Neural progenitor cell (in vitro differentiated cells): ENCODE measurements at regions not wholly inside any gene's neighbourhood (a gene's known extent, or its start where the extent isn't known, plus 50 kb on each side); places are given as distances from the start of the nearest gene placed in this dataset.
A peak's percentile ranks its signal among the peaks of the same experiment; 100 is the strongest.

Experiments
- DNase-seq: peaks from one replicate; pipeline ENCODE4 v3.0.0-alpha.2; 2016; ENCODE audit warnings: low spot score
- H2AFZ ChIP-seq: fragments of 200-600 bp; sonication (generic); replicated peaks from 2 replicates; pipeline ENCODE4 v1.6.1; 2016; ENCODE audit warnings: antibody characterized with exemption
- H3F3A ChIP-seq: fragments of 200-600 bp; sonication (generic); 2 replicates; pipeline ENCODE4 v1.6.1; 2016; ENCODE audit warnings: antibody characterized with exemption, low read depth
- H3K27ac ChIP-seq: fragments of 200-600 bp; sonication (generic); 2 replicates; pipeline ENCODE4 v1.5.1; 2016; ENCODE audit warnings: mild to moderate bottlenecking
- H3K27me3 ChIP-seq: fragments of 200-600 bp; sonication (generic); 2 replicates; pipeline ENCODE4 v1.6.1; 2016; ENCODE audit warnings: mild to moderate bottlenecking, moderate library complexity
- H3K36me3 ChIP-seq: fragments of 200-600 bp; sonication (generic); 2 replicates; pipeline ENCODE4 v1.5.1; 2016
- H3K4me1 ChIP-seq: fragments of 200-600 bp; sonication (generic); 2 replicates; pipeline ENCODE4 v1.6.1; 2016; ENCODE audit warnings: mixed run types
- H3K4me2 ChIP-seq: fragments of 200-600 bp; sonication (generic); 2 replicates; pipeline ENCODE4 v1.6.1; 2016
- H3K4me3 ChIP-seq: fragments of 200-600 bp; sonication (generic); 2 replicates; pipeline ENCODE4 v1.5.1; 2016
- H3K79me2 ChIP-seq: fragments of 200-600 bp; sonication (generic); 2 replicates; pipeline ENCODE4 v1.6.1; 2016; ENCODE audit warnings: low read depth
- H3K9ac ChIP-seq: fragments of 200-600 bp; sonication (generic); 2 replicates; pipeline ENCODE4 v1.6.1; 2016
- H3K9me3 ChIP-seq: fragments of 200-600 bp; sonication (generic); 2 replicates; pipeline ENCODE4 v1.5.1; 2016; ENCODE audit warnings: low read depth
- H4K20me1 ChIP-seq: fragments of 200-600 bp; sonication (generic); 2 replicates; pipeline ENCODE4 v1.6.1; 2016; ENCODE audit warnings: low read depth
- H3K27ac Mint-ChIP-seq: 3 replicates; pipeline ENCODE4 v1.8.0; 2021; ENCODE audit warnings: mixed read lengths
- H3K27me3 Mint-ChIP-seq: 2 replicates; pipeline ENCODE4 v1.8.0; 2022; ENCODE audit warnings: low read depth, mild to moderate bottlenecking, inconsistent platforms, moderate library complexity, mixed read lengths; ENCODE audit not compliant: insufficient read depth
- H3K36me3 Mint-ChIP-seq: 3 replicates; pipeline ENCODE4 v1.8.0; 2021; ENCODE audit warnings: mixed read lengths
- H3K4me1 Mint-ChIP-seq: 3 replicates; pipeline ENCODE4 v1.8.0; 2021; ENCODE audit warnings: mixed read lengths
- H3K4me3 Mint-ChIP-seq: 3 replicates; pipeline ENCODE4 v1.8.0; 2021; ENCODE audit warnings: mild to moderate bottlenecking, moderate library complexity, mixed read lengths
- H3K9me3 Mint-ChIP-seq: 3 replicates; pipeline ENCODE4 v1.8.0; 2020; ENCODE audit warnings: mixed read lengths
- EZH2 ChIP-seq: fragments of 200-600 bp; sonication (generic); IDR thresholded peaks from 2 replicates; pipeline ENCODE4 v1.6.1; 2017; ENCODE audit warnings: antibody characterized with exemption, mild to moderate bottlenecking, moderate library complexity
- EZH2phosphoT487 ChIP-seq: fragments of 200-600 bp; sonication (generic); IDR thresholded peaks from 2 replicates; pipeline ENCODE4 v1.6.1; 2017; ENCODE audit warnings: antibody characterized with exemption
- TF ChIP-seq, protein P1 (sequence below): fragments of 200-600 bp; sonication (generic); IDR thresholded peaks from 2 replicates; pipeline ENCODE4 v1.5.1; 2017; ENCODE audit warnings: antibody characterized with exemption, mild to moderate bottlenecking

DNA sequence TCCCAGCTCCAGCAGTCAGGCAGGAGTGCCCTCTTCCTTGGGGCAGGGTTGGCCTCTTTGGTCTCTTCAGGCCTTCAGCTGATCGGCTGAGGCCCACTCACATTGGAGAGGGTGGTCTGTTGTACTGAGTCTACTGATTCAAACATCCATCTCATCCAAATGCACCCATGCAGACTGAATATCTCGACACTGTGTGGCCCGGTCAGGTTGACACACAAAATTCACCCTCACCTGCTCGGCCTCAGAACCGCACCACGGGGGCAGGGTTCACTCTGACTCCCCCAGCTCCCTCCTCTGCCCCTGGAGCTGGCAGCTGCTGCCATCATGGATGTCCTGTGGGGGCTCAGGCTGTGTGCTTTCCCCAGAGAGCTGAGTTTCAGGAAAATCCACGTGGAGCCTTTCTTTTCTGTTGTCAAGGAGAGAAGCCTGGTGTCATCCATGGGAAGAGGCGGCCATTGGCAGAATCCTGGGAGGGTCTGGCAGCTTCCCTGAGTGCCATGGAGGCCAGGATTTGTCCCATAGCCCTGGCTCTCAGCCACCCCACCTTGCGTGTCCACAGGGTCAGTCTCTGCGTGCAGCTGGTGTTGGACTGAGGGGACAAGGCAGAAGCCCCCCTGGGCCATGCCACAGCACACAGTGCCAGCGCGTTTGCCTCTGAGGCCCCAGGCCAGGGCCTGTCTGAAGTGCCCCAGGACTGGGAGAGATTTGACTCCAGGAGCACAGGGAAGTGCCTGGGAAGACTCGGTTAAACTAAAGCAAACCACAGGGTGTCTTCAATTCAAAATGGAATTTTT, 114.1 kb downstream of the ERMARD start:
- TF ChIP-seq EZH2phosphoT487 (no peak), EZH2 (no peak)
- TF ChIP-seq, protein P1, sequence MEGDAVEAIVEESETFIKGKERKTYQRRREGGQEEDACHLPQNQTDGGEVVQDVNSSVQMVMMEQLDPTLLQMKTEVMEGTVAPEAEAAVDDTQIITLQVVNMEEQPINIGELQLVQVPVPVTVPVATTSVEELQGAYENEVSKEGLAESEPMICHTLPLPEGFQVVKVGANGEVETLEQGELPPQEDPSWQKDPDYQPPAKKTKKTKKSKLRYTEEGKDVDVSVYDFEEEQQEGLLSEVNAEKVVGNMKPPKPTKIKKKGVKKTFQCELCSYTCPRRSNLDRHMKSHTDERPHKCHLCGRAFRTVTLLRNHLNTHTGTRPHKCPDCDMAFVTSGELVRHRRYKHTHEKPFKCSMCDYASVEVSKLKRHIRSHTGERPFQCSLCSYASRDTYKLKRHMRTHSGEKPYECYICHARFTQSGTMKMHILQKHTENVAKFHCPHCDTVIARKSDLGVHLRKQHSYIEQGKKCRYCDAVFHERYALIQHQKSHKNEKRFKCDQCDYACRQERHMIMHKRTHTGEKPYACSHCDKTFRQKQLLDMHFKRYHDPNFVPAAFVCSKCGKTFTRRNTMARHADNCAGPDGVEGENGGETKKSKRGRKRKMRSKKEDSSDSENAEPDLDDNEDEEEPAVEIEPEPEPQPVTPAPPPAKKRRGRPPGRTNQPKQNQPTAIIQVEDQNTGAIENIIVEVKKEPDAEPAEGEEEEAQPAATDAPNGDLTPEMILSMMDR = no peak
- no peaks in the 10 kb centered on the region for H3F3A ChIP-seq
- Mint-ChIP-seq H3K9me3 (peaks cover 2% of the 10 kb centered on the region), H3K4me3 (no peak overlapping the region), H3K27ac (no peak overlapping the region), H3K4me1 (peaks cover 8% of the 10 kb centered on the region), H3K27me3 (peaks cover 7% of the 10 kb centered on the region), H3K36me3 (no peaks in the 10 kb centered on the region)
- H3K4me2 ChIP-seq = no peak overlapping the region
- H3K27ac ChIP-seq = no peak overlapping the region
- H4K20me1 ChIP-seq = no peaks in the 10 kb centered on the region
- DNase-seq = no peak
- no peaks in the 10 kb centered on the region for H3K4me1 ChIP-seq
- H3K4me3 ChIP-seq = no peak overlapping the region
- no peaks in the 10 kb centered on the region for H3K79me2 ChIP-seq
- no peak overlapping the region for H2AFZ ChIP-seq
- no peaks in the 10 kb centered on the region for H3K36me3 ChIP-seq
- H3K9me3 ChIP-seq = no peaks in the 10 kb centered on the region
- H3K9ac ChIP-seq = no peak overlapping the region
- no peaks in the 10 kb centered on the region for H3K27me3 ChIP-seq

DNA sequence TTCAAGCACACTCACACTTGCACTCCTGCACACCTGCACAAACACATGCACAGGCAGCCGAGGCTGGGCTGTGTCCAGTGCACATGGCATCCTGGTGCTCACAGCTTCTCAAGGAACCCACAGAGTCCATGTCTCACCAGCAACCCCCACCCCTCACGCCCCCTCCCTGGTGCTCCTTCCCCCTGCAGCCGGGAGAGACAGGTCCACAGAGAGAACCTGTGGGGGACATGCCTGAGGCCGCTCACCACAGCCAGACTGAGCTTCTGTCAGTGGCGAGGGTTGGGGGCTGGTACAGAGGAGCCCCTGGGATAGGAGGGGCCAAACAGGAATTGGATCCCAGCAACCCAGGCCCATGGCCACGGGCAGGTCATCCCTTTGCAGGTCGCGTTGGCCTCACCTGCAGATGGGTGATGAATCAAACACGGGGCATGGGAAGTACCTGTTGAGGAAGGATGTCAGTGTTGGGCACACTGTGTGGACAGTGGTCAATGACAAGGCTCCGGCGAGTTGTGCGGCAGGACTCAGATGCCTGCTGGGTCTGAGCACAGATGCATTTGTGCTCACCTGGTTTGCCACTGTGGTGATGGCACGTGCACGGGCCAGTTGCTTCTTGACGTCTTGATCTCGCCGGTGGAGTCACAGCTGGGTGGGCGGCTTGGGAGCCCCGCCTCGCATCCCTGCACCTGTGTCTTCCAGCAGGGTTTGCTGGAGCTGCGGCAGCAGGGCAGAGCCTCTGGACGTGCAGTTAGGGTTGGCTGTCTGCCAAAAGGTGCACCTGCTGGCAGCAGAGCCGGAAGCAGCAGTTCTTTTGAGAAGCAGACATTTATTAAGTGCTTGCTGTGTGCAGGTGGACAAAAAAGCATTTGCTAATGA, 113.0 kb downstream of the ERMARD start:
- Histone ChIP-seq H3K27ac (no peak overlapping the region), H3K79me2 (no peaks in the 10 kb centered on the region), H3K9me3 (no peaks in the 10 kb centered on the region), H3K4me3 (no peak overlapping the region), H2AFZ (no peak overlapping the region), H3K36me3 (no peaks in the 10 kb centered on the region), H3K4me2 (no peak overlapping the region), H3K27me3 (no peaks in the 10 kb centered on the region), H3K9ac (no peak overlapping the region), H4K20me1 (no peaks in the 10 kb centered on the region), H3F3A (no peaks in the 10 kb centered on the region), H3K4me1 (no peaks in the 10 kb centered on the region)
- Mint-ChIP-seq H3K4me1 (peaks cover 8% of the 10 kb centered on the region), H3K4me3 (no peak overlapping the region), H3K9me3 (peaks cover 6% of the 10 kb centered on the region), H3K27me3 (peaks cover 7% of the 10 kb centered on the region), H3K27ac (no peak overlapping the region), H3K36me3 (no peaks in the 10 kb centered on the region)
- no peak for DNase-seq
- no peak for TF ChIP-seq EZH2phosphoT487
- TF ChIP-seq, protein P1 = no peak
- TF ChIP-seq EZH2 = no peak

DNA sequence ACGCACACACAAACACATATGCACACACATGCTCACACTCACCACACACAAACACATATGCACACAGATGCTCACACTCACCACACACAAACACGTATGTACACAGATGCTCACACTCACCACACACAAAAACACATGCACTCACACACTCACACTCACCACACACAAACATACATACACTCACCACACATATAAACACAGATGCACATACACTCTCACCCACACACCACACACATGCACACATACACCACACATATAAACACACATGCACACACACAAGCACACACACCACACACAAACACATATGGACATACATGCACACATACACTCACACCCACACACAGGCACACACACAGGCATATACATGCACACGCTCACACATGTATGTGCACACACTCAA, 112.3 kb downstream of the ERMARD start:
- Mint-ChIP-seq H3K4me1 (peaks cover 8% of the 10 kb centered on the region), H3K36me3 (no peaks in the 10 kb centered on the region), H3K27ac (peak overlapping the region; percentile 23), H3K27me3 (peaks cover 7% of the 10 kb centered on the region), H3K4me3 (peak overlapping the region; percentile 1), H3K9me3 (peaks cover 6% of the 10 kb centered on the region)
- DNase-seq = no peak
- no peaks in the 10 kb centered on the region for H3K79me2 ChIP-seq
- H3K4me3 ChIP-seq = no peak overlapping the region
- H3K4me1 ChIP-seq = no peaks in the 10 kb centered on the region
- no peak overlapping the region for H3K4me2 ChIP-seq
- H3K36me3 ChIP-seq = no peaks in the 10 kb centered on the region
- H4K20me1 ChIP-seq = no peaks in the 10 kb centered on the region
- H3F3A ChIP-seq = no peaks in the 10 kb centered on the region
- no peak overlapping the region for H3K27ac ChIP-seq
- H2AFZ ChIP-seq = no peak overlapping the region
- TF ChIP-seq, protein P1 = no peak
- no peak for TF ChIP-seq EZH2phosphoT487
- no peak for TF ChIP-seq EZH2
- no peak overlapping the region for H3K9ac ChIP-seq
- no peaks in the 10 kb centered on the region for H3K9me3 ChIP-seq
- no peaks in the 10 kb centered on the region for H3K27me3 ChIP-seq
